HEK293 (cell line): ENCODE measurements at regions not wholly inside any gene's neighbourhood (a gene's known extent, or its start where the extent isn't known, plus 50 kb on each side); places are given as distances from the start of the nearest gene placed in this dataset.

ENCODE experiments used
- CTCF ChIA-PET: fragments of 350-600 bp; formaldehyde crosslinking; extraction: SDS; loops from one replicate; lab custom pipeline; 2021; ENCODE audit warnings: antibody characterized with exemption; lab: Yijun Ruan, JAX
- POLR2A ChIA-PET: fragments of 300-600 bp; formaldehyde crosslinking; extraction: SDS; loops from one replicate; lab custom pipeline; 2020; ENCODE audit warnings: antibody characterized with exemption, inconsistent platforms; lab: Yijun Ruan, JAX
- H3K27ac ChIP-seq: fragments of 200-500 bp; sonication (Bioruptor generic); 2 replicates; pipeline ENCODE4 v1.5.1; 2014; ENCODE audit warnings: low read depth, low read length, control low read depth, inconsistent platforms; ENCODE audit errors: extremely low read depth
- H3K36me3 ChIP-seq, 2 experiments: fragments of 200-500 bp in 1 of 2; sonication (Bioruptor generic) in 1 of 2; 1 replicate in 1 of 2; 2 replicates in 1 of 2; pipeline ENCODE4 v1.5.1; 2014 to 2017; ENCODE audit warnings: inconsistent platforms in 2 of 2, low read length in 2 of 2; ENCODE audit not compliant: control insufficient read depth in 2 of 2, insufficient read depth in 1 of 2
- H3K4me1 ChIP-seq: fragments of 200-500 bp; sonication (Bioruptor generic); 2 replicates; pipeline ENCODE4 v1.5.1; 2014; ENCODE audit warnings: mild to moderate bottlenecking, low read length, inconsistent platforms; ENCODE audit not compliant: control insufficient read depth, insufficient read depth
- H3K4me3 ChIP-seq: 2 replicates; pipeline ENCODE4 v1.5.1; 2011; ENCODE audit warnings: low read depth, mild to moderate bottlenecking, control low read depth, low read length, moderate library complexity
- H3K9me3 ChIP-seq: fragments of 200-500 bp; sonication (Bioruptor generic); 2 replicates; pipeline ENCODE4 v1.5.1; 2014; ENCODE audit warnings: low read depth, low read length, inconsistent platforms; ENCODE audit not compliant: control insufficient read depth, insufficient read depth
- ATF2 ChIP-seq: fragments of 450-650 bp; formaldehyde crosslinking; IDR thresholded peaks from 2 replicates; pipeline ENCODE4 v1.5.1; 2016; ENCODE audit warnings: missing biosample characterization, missing genetic modification characterization, low read depth
- BCL11A ChIP-seq: fragments of 450-650 bp; formaldehyde crosslinking; IDR thresholded peaks from 2 replicates; pipeline ENCODE4 v1.5.1; 2016; ENCODE audit warnings: low read depth, missing biosample characterization, missing genetic modification characterization
- MYNN ChIP-seq: fragments of 450-650 bp; formaldehyde crosslinking; IDR thresholded peaks from 2 replicates; pipeline ENCODE4 v1.5.1; 2016; ENCODE audit warnings: missing biosample characterization, missing genetic modification characterization, borderline replicate concordance
- PRDM4 ChIP-seq: fragments of 450-650 bp; formaldehyde crosslinking; IDR thresholded peaks from 2 replicates; pipeline ENCODE4 v1.5.1; 2017; ENCODE audit warnings: missing biosample characterization, missing genetic modification characterization
- SALL2 ChIP-seq: fragments of 450-650 bp; formaldehyde crosslinking; IDR thresholded peaks from 2 replicates; pipeline ENCODE4 v1.5.0; 2017; ENCODE audit warnings: missing biosample characterization, mild to moderate bottlenecking, missing genetic modification characterization, borderline replicate concordance
- SP2 ChIP-seq: fragments of 450-650 bp; formaldehyde crosslinking; IDR thresholded peaks from 2 replicates; pipeline ENCODE4 v1.5.1; 2016; ENCODE audit warnings: missing biosample characterization, missing genetic modification characterization
- YY1 ChIP-seq: fragments of 450-650 bp; formaldehyde crosslinking; IDR thresholded peaks from 2 replicates; pipeline ENCODE4 v1.5.1; 2018; ENCODE audit warnings: missing biosample characterization, missing genetic modification characterization
- ZBTB1 ChIP-seq: fragments of 450-650 bp; formaldehyde crosslinking; IDR thresholded peaks from 2 replicates; pipeline ENCODE4 v1.5.1; 2016; ENCODE audit warnings: missing biosample characterization, missing genetic modification characterization
- ZFP37 ChIP-seq: fragments of 450-650 bp; formaldehyde crosslinking; IDR thresholded peaks from 2 replicates; pipeline ENCODE4 v1.5.1; 2016; ENCODE audit warnings: missing biosample characterization, missing genetic modification characterization
- ZNF10 ChIP-seq: fragments of 450-650 bp; formaldehyde crosslinking; IDR thresholded peaks from 2 replicates; pipeline ENCODE4 v1.5.1; 2017; ENCODE audit warnings: missing biosample characterization, missing genetic modification characterization
- ZNF112 ChIP-seq: fragments of 450-650 bp; formaldehyde crosslinking; IDR thresholded peaks from 2 replicates; pipeline ENCODE4 v1.5.0; 2017; ENCODE audit warnings: missing biosample characterization, missing genetic modification characterization
- ZNF114 ChIP-seq: fragments of 450-650 bp; formaldehyde crosslinking; IDR thresholded peaks from 2 replicates; pipeline ENCODE4 v1.5.0; 2017; ENCODE audit warnings: missing biosample characterization, missing genetic modification characterization
- ZNF138 ChIP-seq: fragments of 450-650 bp; formaldehyde crosslinking; IDR thresholded peaks from 2 replicates; pipeline ENCODE4 v1.5.1; 2016; ENCODE audit warnings: missing biosample characterization, missing genetic modification characterization, borderline replicate concordance
- ZNF174 ChIP-seq: fragments of 450-650 bp; formaldehyde crosslinking; IDR thresholded peaks from 2 replicates; pipeline ENCODE4 v1.5.0; 2017; ENCODE audit warnings: missing biosample characterization, mild to moderate bottlenecking, missing genetic modification characterization
- ZNF26 ChIP-seq: fragments of 450-650 bp; formaldehyde crosslinking; IDR thresholded peaks from 2 replicates; pipeline ENCODE4 v1.5.1; 2016; ENCODE audit warnings: missing biosample characterization, missing genetic modification characterization
- ZNF292 ChIP-seq: fragments of 450-650 bp; formaldehyde crosslinking; IDR thresholded peaks from 2 replicates; pipeline ENCODE4 v1.5.1; 2016; ENCODE audit warnings: low read depth, missing biosample characterization, missing genetic modification characterization, borderline replicate concordance
- ZNF324 ChIP-seq: fragments of 450-650 bp; formaldehyde crosslinking; IDR thresholded peaks from 2 replicates; pipeline ENCODE4 v1.5.1; 2016; ENCODE audit warnings: missing biosample characterization, missing genetic modification characterization
- ZNF37A ChIP-seq: fragments of 450-650 bp; IDR thresholded peaks from 2 replicates; pipeline ENCODE4 v1.5.1; 2018; ENCODE audit warnings: missing biosample characterization, missing genetic modification characterization
- ZNF416 ChIP-seq: fragments of 450-650 bp; formaldehyde crosslinking; IDR thresholded peaks from 2 replicates; pipeline ENCODE4 v1.5.1; 2016; ENCODE audit warnings: missing biosample characterization, missing genetic modification characterization
- ZNF433 ChIP-seq: fragments of 450-650 bp; formaldehyde crosslinking; IDR thresholded peaks from 2 replicates; pipeline ENCODE4 v1.5.1; 2016; ENCODE audit warnings: missing biosample characterization, missing genetic modification characterization, low read depth
- ZNF549 ChIP-seq: fragments of 450-650 bp; IDR thresholded peaks from 2 replicates; pipeline ENCODE4 v1.5.1; 2018; ENCODE audit warnings: missing biosample characterization, missing genetic modification characterization, mild to moderate bottlenecking, inconsistent platforms, moderate library complexity
- ZNF560 ChIP-seq: fragments of 450-650 bp; formaldehyde crosslinking; IDR thresholded peaks from 2 replicates; pipeline ENCODE4 v1.5.1; 2017; ENCODE audit warnings: missing biosample characterization, missing genetic modification characterization, borderline replicate concordance
- ZNF645 ChIP-seq: fragments of 450-650 bp; formaldehyde crosslinking; IDR thresholded peaks from 2 replicates; pipeline ENCODE4; 2016; ENCODE audit warnings: missing biosample characterization, missing genetic modification characterization
- ZNF658 ChIP-seq: fragments of 450-650 bp; formaldehyde crosslinking; IDR thresholded peaks from 2 replicates; pipeline ENCODE4; 2016; ENCODE audit warnings: missing biosample characterization, missing genetic modification characterization
- ZNF704 ChIP-seq: fragments of 450-650 bp; formaldehyde crosslinking; IDR thresholded peaks from 2 replicates; pipeline ENCODE4 v1.5.1; 2016; ENCODE audit warnings: missing biosample characterization, missing genetic modification characterization
- ZNF791 ChIP-seq: fragments of 450-650 bp; formaldehyde crosslinking; IDR thresholded peaks from 2 replicates; pipeline ENCODE4 v1.5.1; 2016; ENCODE audit warnings: missing biosample characterization, missing genetic modification characterization

GRCh38 chr21:28252928-28253327 is 739.7 kb downstream of the LTN1 start:
- Histone ChIP-seq H3K4me1 (no peaks in the 10 kb centered on the region), H3K9me3 (no peaks in the 10 kb centered on the region), H3K36me3 (no peaks in the 10 kb centered on the region), H3K4me3 (no peak overlapping the region), H3K27ac (no peak overlapping the region)
- POLR2A ChIA-PET: no interaction called here
- TF ChIP-seq ZNF416 (tag by site-specific recombination) (no peak), ZNF10 (no peak), ZNF174 (tag by site-specific recombination) (no peak), ZNF114 (tag by site-specific recombination) (no peak), ZNF791 (no peak), ZNF26 (tag by site-specific recombination) (no peak), ZNF658 (no peak)
- CTCF ChIA-PET: no interaction called here

GRCh38 chr21:28250946-28251345 is 741.7 kb downstream of the LTN1 start:
- no peak overlapping the region for H3K27ac ChIP-seq
- CTCF ChIA-PET: interaction anchor here (0.5 kb wide), 1 partner anchor 35 kb away, joined by 5 read pairs; no protein-coding TSS in a partner anchor
- H3K4me3 ChIP-seq: no peak overlapping the region
- H3K9me3 ChIP-seq: no peaks in the 10 kb centered on the region
- POLR2A ChIA-PET: no interaction called here
- no peaks in the 10 kb centered on the region for H3K36me3 ChIP-seq
- H3K4me1 ChIP-seq: no peaks in the 10 kb centered on the region
- TF ChIP-seq ZBTB1 (no peak), ZNF560 (tag by site-specific recombination) (no peak), ZNF112 (tag by site-specific recombination) (no peak), MYNN (tag by site-specific recombination) (no peak), ZFP37 (tag by site-specific recombination) (no peak), SALL2 (tag by site-specific recombination) (no peak), ZNF324 (tag by site-specific recombination) (no peak), BCL11A (no peak), PRDM4 (tag by site-specific recombination) (no peak), ZNF645 (tag by site-specific recombination) (no peak), ZNF138 (no peak), ZNF37A (tag by site-specific recombination) (no peak), ZNF416 (tag by site-specific recombination) (no peak), ZNF549 (tag by site-specific recombination) (no peak), YY1 (tag by site-specific recombination) (no peak), ZNF292 (tag by site-specific recombination) (no peak), ATF2 (no peak), SP2 (no peak), ZNF704 (tag by site-specific recombination) (no peak), ZNF433 (tag by site-specific recombination) (no peak)
- TF ChIP-seq, all 188 proteins: peak for 0
